Sigmoid colon (tissue), 3 donors: ENCODE measurements at regions not wholly inside any gene's neighbourhood (a gene's known extent, or its start where the extent isn't known, plus 50 kb on each side); places are given as distances from the start of the nearest gene placed in this dataset.

ENCODE experiments used
- CTCF ChIP-seq, 4 experiments: fragments of 450-650 bp in 3 of 4; fragments of 200-600 bp in 1 of 4; IDR thresholded peaks; one replicate each; pipeline ENCODE4 v1.5.1; 2016 to 2019; ENCODE audit warnings: antibody characterized with exemption in 4 of 4, mild to moderate bottlenecking in 3 of 4, moderate library complexity in 2 of 4
- POLR2A ChIP-seq, 2 donors: fragments of 450-650 bp; IDR thresholded peaks; one replicate each; pipeline ENCODE4 v1.6.1; 2016; ENCODE audit warnings: antibody characterized with exemption in 2 of 2, mild to moderate bottlenecking in 2 of 2, moderate library complexity in 2 of 2

GRCh38 chr13:40210865-40211585, 455.4 kb downstream of the FOXO1 start:
- TF ChIP-seq CTCF (IDR thresholded peaks at IDR 0.05), result no peak
- no peak for TF ChIP-seq POLR2A (IDR thresholded peaks at IDR 0.05)
